PFSK-1 (cell line): ENCODE measurements at regions not wholly inside any gene's neighbourhood (a gene's known extent, or its start where the extent isn't known, plus 50 kb on each side); places are given as distances from the start of the nearest gene placed in this dataset.

Experiments used
- FOXP2 ChIP-seq: optimal IDR thresholded peaks from 2 replicates; pipeline ENCODE3; 2011; ENCODE audit warnings: borderline replicate concordance, control low read depth, inconsistent platforms; ENCODE audit not compliant: insufficient read depth; ENCODE audit errors: extremely low read length, extremely low read depth
- POLR2AphosphoS5 ChIP-seq: IDR thresholded peaks from 2 replicates; pipeline ENCODE4 v1.6.1; 2012; ENCODE audit warnings: low read depth, mild to moderate bottlenecking, control low read depth, low read length, moderate library complexity
- SIN3A ChIP-seq: IDR thresholded peaks from 2 replicates; pipeline ENCODE4 v1.6.1; 2012; ENCODE audit warnings: mild to moderate bottlenecking, low read length, moderate library complexity, borderline replicate concordance; ENCODE audit not compliant: insufficient read depth
- TAF1 ChIP-seq: IDR thresholded peaks from 2 replicates; pipeline ENCODE4 v1.6.1; 2012; ENCODE audit warnings: low read length, control low read depth, borderline replicate concordance; ENCODE audit not compliant: insufficient read depth
- TF ChIP-seq, protein P1 (sequence below), 2 experiments: IDR thresholded peaks; 2 replicates each; pipeline versions ENCODE4 v1.6.1 to v1.8.0; 2011 to 2012; ENCODE audit warnings: low read depth in 2 of 2, low read length in 2 of 2, control low read depth in 1 of 2, inconsistent platforms in 1 of 2, mild to moderate bottlenecking in 1 of 2, moderate library complexity in 1 of 2; ENCODE audit not compliant: insufficient read depth in 1 of 2

DNA sequence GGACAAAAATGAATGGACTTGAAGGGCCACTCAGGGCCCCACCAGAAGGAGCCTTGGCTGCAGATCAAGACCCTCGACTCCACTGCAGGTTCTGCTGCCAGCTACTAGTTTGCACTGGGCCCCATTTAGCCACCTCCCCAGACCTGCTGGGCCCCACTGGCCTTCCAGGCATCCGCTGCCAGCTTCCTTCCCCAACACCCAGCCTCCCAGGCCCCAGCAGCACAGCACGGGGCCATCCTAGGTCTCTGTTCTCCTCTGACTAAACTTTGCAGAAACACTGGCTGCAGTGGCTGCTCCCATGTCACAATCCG lies 277.4 kb upstream of the KLF14 start:
- TF ChIP-seq SIN3A (no peak), TAF1 (no peak), FOXP2 (no peak), POLR2AphosphoS5 (no peak)
- TF ChIP-seq, protein P1, sequence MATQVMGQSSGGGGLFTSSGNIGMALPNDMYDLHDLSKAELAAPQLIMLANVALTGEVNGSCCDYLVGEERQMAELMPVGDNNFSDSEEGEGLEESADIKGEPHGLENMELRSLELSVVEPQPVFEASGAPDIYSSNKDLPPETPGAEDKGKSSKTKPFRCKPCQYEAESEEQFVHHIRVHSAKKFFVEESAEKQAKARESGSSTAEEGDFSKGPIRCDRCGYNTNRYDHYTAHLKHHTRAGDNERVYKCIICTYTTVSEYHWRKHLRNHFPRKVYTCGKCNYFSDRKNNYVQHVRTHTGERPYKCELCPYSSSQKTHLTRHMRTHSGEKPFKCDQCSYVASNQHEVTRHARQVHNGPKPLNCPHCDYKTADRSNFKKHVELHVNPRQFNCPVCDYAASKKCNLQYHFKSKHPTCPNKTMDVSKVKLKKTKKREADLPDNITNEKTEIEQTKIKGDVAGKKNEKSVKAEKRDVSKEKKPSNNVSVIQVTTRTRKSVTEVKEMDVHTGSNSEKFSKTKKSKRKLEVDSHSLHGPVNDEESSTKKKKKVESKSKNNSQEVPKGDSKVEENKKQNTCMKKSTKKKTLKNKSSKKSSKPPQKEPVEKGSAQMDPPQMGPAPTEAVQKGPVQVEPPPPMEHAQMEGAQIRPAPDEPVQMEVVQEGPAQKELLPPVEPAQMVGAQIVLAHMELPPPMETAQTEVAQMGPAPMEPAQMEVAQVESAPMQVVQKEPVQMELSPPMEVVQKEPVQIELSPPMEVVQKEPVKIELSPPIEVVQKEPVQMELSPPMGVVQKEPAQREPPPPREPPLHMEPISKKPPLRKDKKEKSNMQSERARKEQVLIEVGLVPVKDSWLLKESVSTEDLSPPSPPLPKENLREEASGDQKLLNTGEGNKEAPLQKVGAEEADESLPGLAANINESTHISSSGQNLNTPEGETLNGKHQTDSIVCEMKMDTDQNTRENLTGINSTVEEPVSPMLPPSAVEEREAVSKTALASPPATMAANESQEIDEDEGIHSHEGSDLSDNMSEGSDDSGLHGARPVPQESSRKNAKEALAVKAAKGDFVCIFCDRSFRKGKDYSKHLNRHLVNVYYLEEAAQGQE (IDR thresholded peaks at IDR 0.05; ENCODE audit: insufficient read depth in 1 of 2, low read depth in 2 of 2, low read length in 2 of 2): no peak

DNA sequence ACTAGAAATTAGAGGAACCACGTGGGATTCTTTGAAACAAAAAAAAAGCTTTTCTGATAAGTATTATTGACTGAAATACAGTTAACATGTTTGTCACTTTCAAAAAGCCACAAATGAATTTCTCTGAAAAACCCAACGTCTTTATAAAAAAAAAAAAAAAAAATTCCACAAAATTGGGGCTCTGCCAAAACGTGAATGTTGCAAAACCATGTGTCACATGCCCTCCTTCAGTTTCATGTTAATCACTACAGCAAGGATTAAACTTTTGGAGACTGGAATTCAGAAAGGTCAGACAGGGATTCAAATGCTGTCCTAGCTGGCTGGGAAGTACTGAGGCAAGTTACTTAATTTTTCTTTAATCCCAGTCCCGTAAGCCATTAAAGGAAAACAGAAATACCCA lies 278.0 kb upstream of the KLF14 start:
- no peak for TF ChIP-seq SIN3A
- TF ChIP-seq FOXP2: no peak
- TF ChIP-seq TAF1: no peak
- TF ChIP-seq POLR2AphosphoS5: no peak
- TF ChIP-seq, protein P1 (IDR thresholded peaks at IDR 0.05; ENCODE audit: insufficient read depth in 1 of 2, low read depth in 2 of 2, low read length in 2 of 2): no peak

DNA sequence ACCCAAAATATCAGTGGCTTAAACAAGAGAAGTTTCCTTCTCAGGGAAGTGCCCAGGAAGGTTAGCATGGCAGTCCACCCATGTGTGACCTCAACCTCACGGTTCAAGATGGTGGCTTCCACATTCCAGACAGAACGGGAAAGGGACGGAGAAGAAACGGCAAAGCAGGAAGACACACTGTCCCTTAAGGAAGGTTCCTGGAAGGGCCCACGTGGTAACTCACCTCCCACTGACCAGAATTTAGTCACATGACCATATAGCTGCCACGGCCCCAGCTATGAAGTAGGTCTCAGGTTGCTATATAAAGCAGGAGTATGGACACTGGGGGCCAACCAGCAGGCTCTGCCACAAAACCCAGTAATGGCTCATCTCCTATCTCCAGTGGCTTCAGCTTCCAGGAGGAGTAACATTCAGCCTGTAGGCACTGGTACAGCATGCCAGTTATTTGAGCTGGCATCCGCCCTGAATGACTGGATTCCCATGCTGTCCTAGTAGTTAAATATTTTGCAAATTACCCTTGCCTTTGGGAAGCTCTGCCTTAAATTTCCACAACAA lies 278.5 kb upstream of the KLF14 start:
- TF ChIP-seq TAF1 (no peak), POLR2AphosphoS5 (no peak), SIN3A (no peak), FOXP2 (no peak)
- TF ChIP-seq, protein P1 (IDR thresholded peaks at IDR 0.05; ENCODE audit: insufficient read depth in 1 of 2, low read depth in 2 of 2, low read length in 2 of 2): no peak

DNA sequence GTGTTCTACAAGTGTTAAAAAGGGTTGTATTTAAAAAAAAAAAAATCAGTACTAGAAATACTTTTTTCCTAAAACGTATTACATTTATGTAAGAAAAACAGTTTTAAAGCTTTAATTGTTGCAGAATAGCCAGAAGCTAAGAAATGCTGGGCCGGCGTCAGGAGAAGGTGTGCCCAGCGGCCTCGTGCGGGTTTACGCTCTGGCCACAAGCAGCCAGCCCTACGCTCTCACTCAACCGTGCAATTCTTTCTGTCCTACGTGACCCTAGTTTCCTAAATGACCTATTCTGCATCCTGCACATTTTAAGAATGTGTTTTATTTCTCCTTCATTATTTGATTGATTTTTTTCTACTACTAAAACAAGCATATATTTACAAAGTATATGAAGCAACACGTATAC lies 279.7 kb upstream of the KLF14 start:
- TF ChIP-seq, protein P1 (IDR thresholded peaks at IDR 0.05; ENCODE audit: insufficient read depth in 1 of 2, low read depth in 2 of 2, low read length in 2 of 2): no peak
- no peak for TF ChIP-seq FOXP2
- no peak for TF ChIP-seq TAF1
- no peak for TF ChIP-seq SIN3A
- TF ChIP-seq POLR2AphosphoS5: no peak
